Hepatocyte (in vitro differentiated cells): ENCODE measurements at regions not wholly inside any gene's neighbourhood (a gene's known extent, or its start where the extent isn't known, plus 50 kb on each side); places are given as distances from the start of the nearest gene placed in this dataset.

ENCODE experiments used
- CTCF ChIP-seq: fragments of 200-600 bp; sonication (generic); IDR thresholded peaks from 2 replicates; pipeline ENCODE4 v1.5.1; 2016; ENCODE audit warnings: antibody characterized with exemption, mild to moderate bottlenecking; ENCODE audit not compliant: poor library complexity
- EZH2 ChIP-seq: fragments of 200-600 bp; sonication (generic); IDR thresholded peaks from 2 replicates; pipeline ENCODE4 v1.6.1; 2016; ENCODE audit warnings: antibody characterized with exemption, mild to moderate bottlenecking, borderline replicate concordance
- EZH2phosphoT487 ChIP-seq: fragments of 200-600 bp; sonication (generic); IDR thresholded peaks from one replicate; pipeline ENCODE4 v1.6.1; 2018; ENCODE audit warnings: antibody characterized with exemption, mild to moderate bottlenecking, low read depth, moderate library complexity; ENCODE audit not compliant: unreplicated experiment, severe bottlenecking

GRCh38 chr5:72633649-72634048 is 126.4 kb upstream of the ZNF366 start:
- TF ChIP-seq CTCF (no peak), EZH2 (no peak), EZH2phosphoT487 (no peak)
